ENCODE measurements at regions not wholly inside any gene's neighbourhood (a gene's known extent, or its start where the extent isn't known, plus 50 kb on each side); places are given as distances from the start of the nearest gene placed in this dataset.

DNA sequence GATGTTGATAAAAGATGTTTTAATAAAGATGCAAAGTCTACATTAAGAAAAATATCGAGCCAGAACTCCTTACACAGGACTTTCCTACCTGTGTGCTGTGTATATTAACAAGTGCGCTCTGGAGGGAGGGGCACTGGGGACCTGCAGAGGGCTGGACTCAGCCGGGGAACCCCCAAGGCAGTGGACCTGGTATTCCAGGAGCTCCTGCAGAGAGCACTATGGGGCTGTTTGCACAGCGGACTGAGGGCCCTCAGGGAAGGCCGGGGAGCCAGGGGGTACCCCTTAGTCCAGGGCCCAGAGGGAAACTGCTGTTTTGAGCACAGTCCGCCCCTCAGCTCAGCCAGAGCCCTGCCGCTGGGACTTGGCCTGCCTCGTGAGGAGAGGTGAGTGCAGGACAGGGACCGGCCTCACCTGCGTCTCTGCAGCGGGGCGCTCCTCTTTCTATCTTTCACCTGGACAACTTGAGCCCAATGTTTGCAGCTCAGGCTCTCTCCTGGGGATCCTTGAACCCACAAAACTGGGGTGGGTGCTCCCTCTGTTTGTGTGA, 168.4 kb downstream of the ARL4C start:
- TF ChIP-seq, protein P1, sequence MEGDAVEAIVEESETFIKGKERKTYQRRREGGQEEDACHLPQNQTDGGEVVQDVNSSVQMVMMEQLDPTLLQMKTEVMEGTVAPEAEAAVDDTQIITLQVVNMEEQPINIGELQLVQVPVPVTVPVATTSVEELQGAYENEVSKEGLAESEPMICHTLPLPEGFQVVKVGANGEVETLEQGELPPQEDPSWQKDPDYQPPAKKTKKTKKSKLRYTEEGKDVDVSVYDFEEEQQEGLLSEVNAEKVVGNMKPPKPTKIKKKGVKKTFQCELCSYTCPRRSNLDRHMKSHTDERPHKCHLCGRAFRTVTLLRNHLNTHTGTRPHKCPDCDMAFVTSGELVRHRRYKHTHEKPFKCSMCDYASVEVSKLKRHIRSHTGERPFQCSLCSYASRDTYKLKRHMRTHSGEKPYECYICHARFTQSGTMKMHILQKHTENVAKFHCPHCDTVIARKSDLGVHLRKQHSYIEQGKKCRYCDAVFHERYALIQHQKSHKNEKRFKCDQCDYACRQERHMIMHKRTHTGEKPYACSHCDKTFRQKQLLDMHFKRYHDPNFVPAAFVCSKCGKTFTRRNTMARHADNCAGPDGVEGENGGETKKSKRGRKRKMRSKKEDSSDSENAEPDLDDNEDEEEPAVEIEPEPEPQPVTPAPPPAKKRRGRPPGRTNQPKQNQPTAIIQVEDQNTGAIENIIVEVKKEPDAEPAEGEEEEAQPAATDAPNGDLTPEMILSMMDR (conservative IDR thresholded peaks at IDR 0.05; ENCODE audit: low read depth, low read length) = no peak
- DNase-seq (ENCODE audit: low read depth) = no peak
- H3K4me3 ChIP-seq (ENCODE audit: low read depth, low read length) = no peak overlapping the region

DNA sequence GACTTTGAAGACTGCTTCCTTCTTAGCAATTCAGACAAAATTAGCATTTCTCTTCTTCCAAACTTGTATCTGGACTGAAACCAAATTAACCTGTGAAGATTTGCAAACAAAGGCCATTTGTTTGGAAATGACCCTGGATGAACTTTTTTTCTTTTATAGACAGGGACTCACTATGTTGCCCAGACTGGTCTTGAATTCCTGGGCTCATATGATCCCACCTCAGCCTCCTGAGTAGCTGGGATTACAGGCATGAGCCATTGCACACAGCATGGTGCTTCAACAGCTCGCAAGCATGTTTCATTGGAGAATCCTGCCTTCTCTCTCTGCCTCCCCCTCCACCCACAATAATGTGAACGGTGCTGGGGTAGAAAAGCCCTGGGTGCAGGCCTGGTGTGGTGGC, 170.2 kb downstream of the ARL4C start:
- no peak for DNase-seq (ENCODE audit: low read depth)
- no peak overlapping the region for H3K4me3 ChIP-seq (ENCODE audit: low read depth, low read length)
- TF ChIP-seq, protein P1 (conservative IDR thresholded peaks at IDR 0.05; ENCODE audit: low read depth, low read length) = no peak

DNA sequence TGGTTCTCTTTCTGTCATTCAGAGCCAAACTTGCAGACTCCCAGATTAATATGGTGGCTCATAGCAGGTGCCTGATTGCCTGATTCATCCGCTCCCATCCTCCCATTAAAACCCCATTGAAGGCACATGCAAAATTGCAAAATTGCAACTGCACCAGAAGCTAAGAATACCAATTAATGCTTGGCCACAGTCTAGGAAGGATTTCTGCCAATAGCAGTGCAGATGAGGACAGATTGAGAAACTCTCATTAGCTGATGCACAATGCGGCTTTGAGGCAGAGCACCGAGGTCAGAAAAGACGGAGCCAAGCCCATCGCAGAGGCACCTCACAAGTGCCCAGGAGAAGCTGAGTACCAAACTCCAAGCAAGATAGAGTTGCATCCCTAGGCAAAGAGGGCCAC, 172.8 kb downstream of the ARL4C start:
- DNase-seq (ENCODE audit: low read depth) = no peak
- TF ChIP-seq, protein P1 (conservative IDR thresholded peaks at IDR 0.05; ENCODE audit: low read depth, low read length) = no peak
- H3K4me3 ChIP-seq (ENCODE audit: low read depth, low read length) = no peak overlapping the region

GRCh38 chr2:234322766-234323465, 174.0 kb downstream of the ARL4C start:
- TF ChIP-seq, protein P1 (conservative IDR thresholded peaks at IDR 0.05; ENCODE audit: low read depth, low read length) = no peak
- no peak for DNase-seq (ENCODE audit: low read depth)
- H3K4me3 ChIP-seq (ENCODE audit: low read depth, low read length) = no peak overlapping the region

GRCh38 chr2:234320066-234320465, 176.8 kb downstream of the ARL4C start:
- H3K4me3 ChIP-seq (ENCODE audit: low read depth, low read length) = no peak overlapping the region

DNA sequence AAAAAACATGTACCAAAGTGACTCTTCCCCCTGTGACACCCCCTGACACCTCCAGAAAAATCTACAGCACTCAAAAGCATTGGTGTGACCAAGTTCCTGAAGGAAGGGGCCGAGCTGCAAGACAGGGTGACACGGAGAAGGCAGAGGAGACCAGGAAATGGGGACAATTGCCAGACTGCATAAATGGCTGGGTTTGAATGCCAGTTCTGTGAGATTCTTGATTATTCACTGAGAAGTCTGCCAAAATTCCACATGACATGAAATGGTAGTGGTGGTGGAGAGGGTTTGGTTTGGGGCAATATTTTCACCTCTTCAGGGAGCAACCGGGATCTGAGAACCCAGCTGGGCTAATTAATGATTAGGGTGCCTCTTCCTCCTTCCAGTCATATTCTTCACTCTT, 178.5 kb downstream of the ARL4C start:
- DNase-seq (ENCODE audit: low read depth) = no peak
- H3K4me3 ChIP-seq (ENCODE audit: low read depth, low read length) = no peak overlapping the region
- TF ChIP-seq, protein P1 (conservative IDR thresholded peaks at IDR 0.05; ENCODE audit: low read depth, low read length) = no peak

More at GRCh38 chr2:234320066-234320465, 176.8 kb downstream of the ARL4C start:
- DNase-seq (ENCODE audit: low read depth) = no peak
- TF ChIP-seq, protein P1 (conservative IDR thresholded peaks at IDR 0.05; ENCODE audit: low read depth, low read length) = no peak

GRCh38 chr2:234313558-234313957, 183.3 kb downstream of the ARL4C start:
- DNase-seq (ENCODE audit: low read depth) = no peak
- no peak overlapping the region for H3K4me3 ChIP-seq (ENCODE audit: low read depth, low read length)
- TF ChIP-seq, protein P1 (conservative IDR thresholded peaks at IDR 0.05; ENCODE audit: low read depth, low read length) = no peak
